ENCODE measurements at regions not wholly inside any gene's neighbourhood (a gene's known extent, or its start where the extent isn't known, plus 50 kb on each side); places are given as distances from the start of the nearest gene placed in this dataset.
"Not testable (repeated sequence)": the region's sequence is repeated elsewhere in the genome, so short reads cannot be mapped to it uniquely, and the experiment has no call there.

DNA sequence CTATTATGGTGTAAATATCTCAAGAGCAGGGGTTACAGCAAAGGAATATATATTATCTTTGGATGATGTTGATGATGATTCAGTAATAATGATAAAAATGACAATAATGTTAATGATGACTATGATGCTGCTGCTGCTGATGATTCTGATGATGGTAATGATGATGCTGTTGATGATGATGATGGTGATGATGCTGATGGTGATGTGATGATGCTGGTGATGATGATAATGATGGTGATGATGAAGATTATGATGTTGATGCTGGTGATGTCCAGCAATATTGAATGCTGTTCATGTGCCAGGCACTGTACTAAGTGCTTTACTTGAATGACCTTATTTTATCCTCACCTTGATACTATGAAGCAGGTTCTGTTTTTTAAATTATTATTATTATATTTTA is 226.0 kb upstream of the ANKH start:
- no peaks in the 10 kb centered on the region for H3K9me2 ChIP-seq (replicated peaks; ENCODE audit: low read length)
- POLR2A ChIA-PET (ENCODE audit: unreplicated experiment) = no interaction called here

DNA sequence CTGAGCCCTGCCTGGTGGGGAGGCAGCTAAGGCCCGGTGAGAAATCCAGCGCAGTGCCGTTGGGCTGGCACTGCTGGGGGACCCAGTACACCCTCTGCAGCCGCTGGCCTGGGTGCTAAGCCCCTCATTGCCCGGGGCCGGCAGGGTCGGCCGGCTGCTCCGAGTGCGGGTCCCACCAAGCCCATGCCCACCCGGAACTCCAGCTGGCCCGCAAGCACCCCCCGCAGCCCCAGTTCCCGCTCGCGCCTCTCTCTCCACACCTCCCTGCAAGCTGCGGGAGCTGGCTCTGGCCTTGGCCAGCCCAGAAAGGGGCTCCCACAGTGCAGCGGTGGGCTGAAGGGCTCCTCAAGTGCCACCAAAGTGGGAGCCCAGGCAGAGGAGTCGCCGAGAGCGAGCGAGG is 225.1 kb upstream of the ANKH start:
- H3K9ac ChIP-seq (ENCODE audit: low read length); POLR2A ChIA-PET (ENCODE audit: unreplicated experiment); H3K36me3 ChIP-seq (ENCODE audit: low read depth, low read length); H3K4me2 ChIP-seq (ENCODE audit: low read length); CTCF ChIA-PET; H3K4me3 ChIP-seq (ENCODE audit: low read length); H2AFZ ChIP-seq (ENCODE audit: low read length); H3K9me2 ChIP-seq (replicated peaks; ENCODE audit: low read length); H3K9me3 ChIP-seq (ENCODE audit: low read length); H3K79me2 ChIP-seq (ENCODE audit: low read length); intact Hi-C loops (cut with micrococcal nuclease); DNase-seq; H3F3A ChIP-seq (ENCODE audit: low read length, unreplicated experiment); H3K4me1 ChIP-seq (ENCODE audit: insufficient read depth, low read length); ATAC-seq; BruUV-seq (replicated peaks); H4K20me1 ChIP-seq (ENCODE audit: low read length); H3K27ac ChIP-seq (ENCODE audit: low read length): not testable (repeated sequence)
- H3K27me3 ChIP-seq (ENCODE audit: low read length) = peaks cover 17% of the 10 kb centered on the region; the same call in 1 of the 2 replicates

More for the DNA sequence above, 226.0 kb upstream of the ANKH start:
- DNase-seq = no peak
- no peaks in the 10 kb centered on the region for H4K20me1 ChIP-seq (ENCODE audit: low read length)
- CTCF ChIA-PET = no interaction called here
- H3K4me2 ChIP-seq (ENCODE audit: low read length) = no peak overlapping the region
- H3F3A ChIP-seq (ENCODE audit: low read length, unreplicated experiment) = no peaks in the 10 kb centered on the region
- H3K9ac ChIP-seq (ENCODE audit: low read length) = no peak overlapping the region
- intact Hi-C loops (cut with micrococcal nuclease) = no loop called here
- no peak for TF ChIP-seq EZH2 (IDR thresholded peaks at IDR 0.05; ENCODE audit: low read length, unreplicated experiment)
- no peak for TF ChIP-seq EZH2phosphoT487 (IDR thresholded peaks at IDR 0.05; ENCODE audit: borderline replicate concordance, low read length)
- TF ChIP-seq, protein P1, sequence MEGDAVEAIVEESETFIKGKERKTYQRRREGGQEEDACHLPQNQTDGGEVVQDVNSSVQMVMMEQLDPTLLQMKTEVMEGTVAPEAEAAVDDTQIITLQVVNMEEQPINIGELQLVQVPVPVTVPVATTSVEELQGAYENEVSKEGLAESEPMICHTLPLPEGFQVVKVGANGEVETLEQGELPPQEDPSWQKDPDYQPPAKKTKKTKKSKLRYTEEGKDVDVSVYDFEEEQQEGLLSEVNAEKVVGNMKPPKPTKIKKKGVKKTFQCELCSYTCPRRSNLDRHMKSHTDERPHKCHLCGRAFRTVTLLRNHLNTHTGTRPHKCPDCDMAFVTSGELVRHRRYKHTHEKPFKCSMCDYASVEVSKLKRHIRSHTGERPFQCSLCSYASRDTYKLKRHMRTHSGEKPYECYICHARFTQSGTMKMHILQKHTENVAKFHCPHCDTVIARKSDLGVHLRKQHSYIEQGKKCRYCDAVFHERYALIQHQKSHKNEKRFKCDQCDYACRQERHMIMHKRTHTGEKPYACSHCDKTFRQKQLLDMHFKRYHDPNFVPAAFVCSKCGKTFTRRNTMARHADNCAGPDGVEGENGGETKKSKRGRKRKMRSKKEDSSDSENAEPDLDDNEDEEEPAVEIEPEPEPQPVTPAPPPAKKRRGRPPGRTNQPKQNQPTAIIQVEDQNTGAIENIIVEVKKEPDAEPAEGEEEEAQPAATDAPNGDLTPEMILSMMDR (conservative IDR thresholded peaks at IDR 0.05; ENCODE audit: low read depth, low read length) = no peak
- no peaks in the 10 kb centered on the region for H3K4me1 ChIP-seq (ENCODE audit: insufficient read depth, low read length)
- BruUV-seq (replicated peaks) = no TSS peak
- peaks cover 15% of the 10 kb centered on the region; the same call in 1 of the 2 replicates for H3K27me3 ChIP-seq (ENCODE audit: low read length)
- no peaks in the 10 kb centered on the region for H3K79me2 ChIP-seq (ENCODE audit: low read length)
- H2AFZ ChIP-seq (ENCODE audit: low read length) = no peak overlapping the region
- H3K4me3 ChIP-seq (ENCODE audit: low read length) = no peak overlapping the region
- no peaks in the 10 kb centered on the region for H3K9me3 ChIP-seq (ENCODE audit: low read length)
- H3K27ac ChIP-seq (ENCODE audit: low read length) = no peak overlapping the region
- ATAC-seq = no peak
- H3K36me3 ChIP-seq (ENCODE audit: low read depth, low read length) = no peaks in the 10 kb centered on the region

GRCh38 chr5:15092801-15093200 is 221.2 kb upstream of the ANKH start:
- Histone ChIP-seq H4K20me1 (ENCODE audit: low read length) (no peaks in the 10 kb centered on the region), H3K9me2 (replicated peaks; ENCODE audit: low read length) (no peaks in the 10 kb centered on the region), H3K9me3 (ENCODE audit: low read length) (no peaks in the 10 kb centered on the region), H3K4me3 (ENCODE audit: low read length) (no peak overlapping the region), H3K79me2 (ENCODE audit: low read length) (no peaks in the 10 kb centered on the region), H3F3A (ENCODE audit: low read length, unreplicated experiment) (no peaks in the 10 kb centered on the region), H3K4me2 (ENCODE audit: low read length) (no peak overlapping the region), H3K27ac (ENCODE audit: low read length) (no peak overlapping the region), H3K27me3 (ENCODE audit: low read length) (peaks cover 17% of the 10 kb centered on the region; the same call in 1 of the 2 replicates), H3K9ac (ENCODE audit: low read length) (no peak overlapping the region), H3K36me3 (ENCODE audit: low read depth, low read length) (no peaks in the 10 kb centered on the region), H3K4me1 (ENCODE audit: insufficient read depth, low read length) (no peaks in the 10 kb centered on the region), H2AFZ (ENCODE audit: low read length) (no peak overlapping the region)
- ChIA-PET CTCF (no interaction called here), POLR2A (ENCODE audit: unreplicated experiment) (no interaction called here)
- ATAC-seq (no peak), DNase-seq (no peak)
- BruUV-seq (replicated peaks) = no TSS peak
- TF ChIP-seq EZH2 (IDR thresholded peaks at IDR 0.05; ENCODE audit: low read length, unreplicated experiment) (no peak), EZH2phosphoT487 (IDR thresholded peaks at IDR 0.05; ENCODE audit: borderline replicate concordance, low read length) (no peak)
- TF ChIP-seq, protein P1 (conservative IDR thresholded peaks at IDR 0.05; ENCODE audit: low read depth, low read length) = no peak
- intact Hi-C loops (cut with micrococcal nuclease) = loop anchor here (5.0 kb wide), 1 partner anchor 564 kb away; no protein-coding TSS in a partner anchor

Measured in PC-3 (cell line).